SK-MEL-5 (cell line): ENCODE measurements at regions not wholly inside any gene's neighbourhood (a gene's known extent, or its start where the extent isn't known, plus 50 kb on each side); places are given as distances from the start of the nearest gene placed in this dataset.
"Not testable (repeated sequence)": the region's sequence is repeated elsewhere in the genome, so short reads cannot be mapped to it uniquely, and the experiment has no call there.

ENCODE experiments used
- DNase-seq: peaks from one replicate; pipeline ENCODE4 v3.0.0-alpha.2; 2016; ENCODE audit warnings: low read depth, low spot score
- in situ Hi-C: cut with HindIII; loops from 2 replicates; pipeline ENCODE4 v1.10.0; 2016; ENCODE audit warnings: low sequenced_read_pairs, high pct_unique_total_duplicates, low pct_unique_long_range_greater_than_20kb
- small RNA-seq, 2 experiments: library from RNA; depleted of rRNA; stranded (forward); fragments of <200 nt; gene quantifications; one replicate each; pipeline ENCODE3, GENCODE V24; 2014

DNA sequence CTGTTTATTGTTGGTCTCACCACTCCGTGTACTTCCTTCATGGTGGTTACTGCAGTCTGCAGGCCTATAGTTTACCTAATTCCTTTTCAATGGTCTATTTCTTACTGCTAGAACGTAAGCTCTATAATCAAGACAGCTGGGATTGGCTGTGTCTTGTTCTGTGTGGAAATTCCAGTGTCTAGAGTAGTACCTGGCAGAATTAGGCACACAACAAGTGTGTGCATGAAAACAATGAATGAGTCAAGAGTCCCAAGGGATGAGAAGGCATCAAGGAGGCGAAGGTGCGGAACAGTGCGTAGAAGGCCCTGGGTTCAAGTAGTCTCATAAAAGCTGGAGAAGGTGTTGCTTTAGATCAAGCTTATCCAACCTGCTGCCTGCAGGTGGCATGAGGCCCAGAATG lies 70.8 kb upstream of the GBA3 start:
- DNase-seq, in situ Hi-C loops: not testable (repeated sequence)

GRCh38 chr4:22624002-22624401 lies 68.7 kb upstream of the GBA3 start:
- in situ Hi-C loops, DNase-seq: not testable (repeated sequence)

DNA sequence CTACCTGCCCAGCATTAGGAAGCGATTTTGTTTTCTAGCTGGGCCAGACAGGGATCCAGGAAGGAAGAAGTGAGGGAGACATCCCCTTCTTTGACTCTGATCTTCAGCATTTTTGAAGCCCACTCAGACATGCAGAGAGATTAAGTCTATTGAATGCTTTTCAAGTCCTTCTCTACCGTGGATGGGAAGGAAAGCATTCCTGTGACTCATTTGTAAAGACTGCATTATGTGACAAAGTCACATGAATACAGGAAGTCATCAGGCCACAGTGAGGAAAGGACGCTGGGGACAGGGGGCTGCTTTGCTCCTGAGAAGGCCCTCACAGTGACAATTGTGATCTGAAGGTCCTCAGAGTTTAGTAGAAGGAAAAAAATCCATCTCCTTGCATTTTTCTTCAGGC lies 67.4 kb upstream of the GBA3 start:
- DNase-seq = peak; percentile 16
- in situ Hi-C loops = no loop called here

DNA sequence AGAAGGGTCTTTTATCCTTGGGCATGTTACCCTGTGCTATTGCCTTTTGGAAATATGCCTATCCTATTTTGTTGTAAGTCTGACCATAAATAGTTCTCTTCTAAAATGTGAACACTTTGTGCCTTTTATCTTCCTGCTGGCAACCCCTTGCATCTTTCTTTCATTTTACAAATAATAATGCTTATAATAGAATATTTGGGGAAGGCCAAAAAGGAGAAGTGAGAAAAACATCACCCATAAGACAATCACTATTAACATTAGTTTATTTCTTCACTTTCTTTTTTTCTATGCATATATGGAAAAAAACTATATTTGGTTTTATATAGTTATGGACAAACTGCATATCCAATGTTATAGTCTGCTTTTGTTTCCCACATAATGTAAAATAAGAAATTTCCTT lies 64.9 kb upstream of the GBA3 start:
- DNase-seq, in situ Hi-C loops: not testable (repeated sequence)

DNA sequence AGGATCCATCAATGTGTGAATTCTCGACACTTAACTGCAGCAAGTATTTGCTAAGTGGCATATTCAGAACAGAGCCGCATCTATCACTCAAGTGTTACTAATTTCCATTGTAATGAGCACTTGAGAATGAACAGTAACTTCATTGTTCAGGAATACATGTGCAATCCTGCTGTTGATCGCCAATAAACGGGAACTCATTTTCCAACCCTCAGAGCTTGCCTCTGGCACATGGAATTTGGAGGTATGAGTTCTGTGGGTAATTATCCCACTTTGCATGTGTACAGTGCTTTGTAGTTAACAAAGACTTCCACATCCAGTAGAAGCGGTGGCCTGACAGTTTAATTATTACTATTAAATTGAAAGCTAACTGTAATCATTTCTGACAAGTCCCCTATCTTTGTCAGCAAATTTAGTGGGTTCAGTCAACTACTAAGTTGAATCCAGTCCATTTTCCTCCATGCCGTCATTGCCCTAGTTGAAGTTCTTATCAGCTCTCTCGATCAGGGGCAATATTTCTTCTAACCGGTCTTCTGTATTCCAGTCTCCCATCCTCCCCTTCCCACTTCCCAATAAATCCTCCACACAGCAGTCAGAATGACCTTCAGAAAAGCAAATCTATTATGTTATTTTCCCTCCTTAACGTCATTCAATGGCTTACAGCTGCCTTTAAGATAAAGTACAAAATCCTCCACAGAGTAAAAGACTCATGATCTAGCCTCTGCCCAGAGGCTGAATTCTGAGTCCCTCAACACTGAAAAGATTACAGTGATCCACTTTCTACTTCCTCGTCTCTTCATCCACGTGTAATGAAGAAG lies 62.4 kb upstream of the GBA3 start:
- DNase-seq = peak; percentile 95
- in situ Hi-C loops = not testable (repeated sequence)

GRCh38 chr4:22631167-22631566 lies 61.6 kb upstream of the GBA3 start:
- DNase-seq, in situ Hi-C loops: not testable (repeated sequence)

GRCh38 chr4:22634541-22635181 lies 58.1 kb upstream of the GBA3 start:
- DNase-seq = no peak
- in situ Hi-C loops = no loop called here

DNA sequence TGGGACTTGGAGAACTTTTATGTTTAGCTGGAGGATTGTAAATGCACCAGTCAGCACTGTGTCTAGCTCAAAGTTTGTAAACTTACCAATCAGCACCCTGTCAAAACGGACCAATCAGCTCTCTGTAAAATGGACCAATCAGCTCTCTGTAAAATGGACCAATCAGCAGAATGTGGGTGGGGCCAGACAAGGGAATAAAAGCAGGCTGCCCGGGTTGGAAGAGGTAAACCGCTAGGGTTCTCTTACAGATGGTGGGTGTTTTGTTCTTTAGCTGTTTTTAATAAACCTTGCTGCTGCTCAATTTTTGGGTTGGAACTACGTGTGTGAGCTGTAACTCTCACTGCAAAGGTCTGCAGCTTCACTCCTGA lies 57.6 kb upstream of the GBA3 start:
- in situ Hi-C loops, DNase-seq: not testable (repeated sequence)

DNA sequence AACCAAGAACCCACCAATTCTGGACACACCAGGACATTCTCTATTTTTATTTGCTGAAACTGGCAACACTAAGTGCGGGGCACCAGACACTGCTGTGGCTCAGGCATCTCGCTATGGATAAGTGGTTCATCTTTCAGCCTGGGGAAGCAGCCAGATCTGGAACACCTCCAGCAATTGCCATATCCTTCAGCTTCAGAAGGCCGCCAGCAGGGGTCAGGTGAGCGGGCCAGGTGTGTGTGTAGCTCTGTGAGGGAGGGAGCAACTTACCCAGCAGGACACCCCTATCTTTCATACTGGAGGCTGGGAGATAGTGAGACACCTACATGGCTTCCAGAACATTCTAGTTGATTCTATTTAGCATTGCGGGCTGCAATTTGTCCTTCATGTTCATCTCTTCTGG lies 57.0 kb upstream of the GBA3 start:
- in situ Hi-C loops = no loop called here
- no peak for DNase-seq

DNA sequence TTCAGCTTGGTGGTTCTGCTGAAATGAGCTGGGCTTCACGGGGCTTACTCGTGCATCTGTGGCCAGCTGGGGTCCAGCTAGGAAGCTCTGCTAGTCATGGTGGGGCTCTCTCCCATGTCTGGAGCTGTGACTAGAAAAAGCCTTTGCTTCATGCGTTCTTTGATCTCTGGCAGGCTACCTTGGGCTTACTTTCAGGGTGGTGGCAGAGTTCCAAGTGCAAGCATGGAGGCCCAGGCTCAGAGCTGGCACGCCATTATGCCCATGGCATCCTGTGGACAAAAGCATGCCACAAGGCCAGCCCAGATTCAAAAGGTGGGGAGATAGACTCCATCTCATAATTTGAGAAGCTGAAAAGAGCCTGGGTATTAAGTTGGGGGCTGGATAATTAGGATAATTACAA lies 55.4 kb upstream of the GBA3 start:
- in situ Hi-C loops = no loop called here
- DNase-seq = no peak

Small RNAs in the stretch of these regions (small RNA-seq; reads per million reads assigned to genes)
- 0 reads per million in 2 experiments for gene AC098583.1
